ENCODE measurements at regions not wholly inside any gene's neighbourhood (a gene's known extent, or its start where the extent isn't known, plus 50 kb on each side); places are given as distances from the start of the nearest gene placed in this dataset. TPM values are rescaled to one million over a fixed set of nuclear protein-coding genes. Genes with fewer than 3 reads are reported as not detected.
A peak's percentile ranks its signal among the peaks of the same experiment; 100 is the strongest.

DNA sequence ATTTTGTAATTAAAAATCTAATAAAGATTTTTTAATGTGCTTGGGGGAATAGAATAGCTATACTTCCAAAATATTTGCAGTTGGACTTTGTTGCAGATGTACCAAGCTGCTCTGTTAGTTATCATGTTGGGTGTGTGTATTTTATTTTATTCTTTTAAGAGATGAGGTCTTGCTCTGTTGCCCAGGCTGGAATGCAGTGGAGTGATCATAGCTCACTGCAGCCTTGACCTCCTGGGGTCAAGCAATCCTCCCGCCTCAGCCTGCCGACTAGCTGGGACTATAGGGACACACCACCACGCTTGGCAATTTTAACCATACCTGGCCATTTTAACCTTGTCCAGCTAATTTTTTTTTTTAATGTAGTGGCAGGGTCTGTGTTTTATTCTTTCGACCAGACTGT, 54.7 kb upstream of the MAP1LC3B2 start:
- H3K4me3 Mint-ChIP-seq (ENCODE audit: unreplicated experiment): no peak overlapping the region
- H3K9me3 Mint-ChIP-seq (ENCODE audit: low read depth): no peaks in the 10 kb centered on the region
- no peaks in the 10 kb centered on the region for H3K36me3 Mint-ChIP-seq (ENCODE audit: low read depth)
- TF ChIP-seq, protein P1, sequence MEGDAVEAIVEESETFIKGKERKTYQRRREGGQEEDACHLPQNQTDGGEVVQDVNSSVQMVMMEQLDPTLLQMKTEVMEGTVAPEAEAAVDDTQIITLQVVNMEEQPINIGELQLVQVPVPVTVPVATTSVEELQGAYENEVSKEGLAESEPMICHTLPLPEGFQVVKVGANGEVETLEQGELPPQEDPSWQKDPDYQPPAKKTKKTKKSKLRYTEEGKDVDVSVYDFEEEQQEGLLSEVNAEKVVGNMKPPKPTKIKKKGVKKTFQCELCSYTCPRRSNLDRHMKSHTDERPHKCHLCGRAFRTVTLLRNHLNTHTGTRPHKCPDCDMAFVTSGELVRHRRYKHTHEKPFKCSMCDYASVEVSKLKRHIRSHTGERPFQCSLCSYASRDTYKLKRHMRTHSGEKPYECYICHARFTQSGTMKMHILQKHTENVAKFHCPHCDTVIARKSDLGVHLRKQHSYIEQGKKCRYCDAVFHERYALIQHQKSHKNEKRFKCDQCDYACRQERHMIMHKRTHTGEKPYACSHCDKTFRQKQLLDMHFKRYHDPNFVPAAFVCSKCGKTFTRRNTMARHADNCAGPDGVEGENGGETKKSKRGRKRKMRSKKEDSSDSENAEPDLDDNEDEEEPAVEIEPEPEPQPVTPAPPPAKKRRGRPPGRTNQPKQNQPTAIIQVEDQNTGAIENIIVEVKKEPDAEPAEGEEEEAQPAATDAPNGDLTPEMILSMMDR (IDR thresholded peaks at IDR 0.05): no peak
- DNase-seq (ENCODE audit: low spot score): no peak
- H3K27ac Mint-ChIP-seq (ENCODE audit: unreplicated experiment): no peak overlapping the region
- peaks cover 23% of the 10 kb centered on the region for H3K4me1 Mint-ChIP-seq (ENCODE audit: low read depth)
- no peaks in the 10 kb centered on the region for H3K27me3 Mint-ChIP-seq (ENCODE audit: low read depth)

DNA sequence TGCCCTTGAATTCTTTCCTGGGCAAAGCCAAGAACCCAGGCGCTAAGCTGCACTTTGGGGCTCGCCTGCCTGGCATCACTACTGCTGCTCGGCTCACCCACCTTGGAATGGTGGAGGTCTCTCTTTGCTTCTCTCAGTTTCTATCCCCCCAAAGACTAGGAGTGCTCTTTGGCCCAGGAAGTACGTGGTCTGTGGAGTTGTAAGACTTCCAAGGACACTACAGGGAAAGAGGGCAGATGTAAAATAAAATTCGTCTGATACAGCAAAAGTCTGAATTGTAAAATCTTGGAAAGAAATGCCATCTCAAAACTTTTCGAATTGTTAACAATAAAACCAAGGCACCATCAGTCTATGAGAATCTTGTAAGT, 52.5 kb upstream of the MAP1LC3B2 start:
- H3K4me3 Mint-ChIP-seq (ENCODE audit: unreplicated experiment): no peak overlapping the region
- H3K27ac Mint-ChIP-seq (ENCODE audit: unreplicated experiment): no peak overlapping the region
- TF ChIP-seq, protein P1 (IDR thresholded peaks at IDR 0.05): no peak
- H3K4me1 Mint-ChIP-seq (ENCODE audit: low read depth): peaks cover 23% of the 10 kb centered on the region
- no peaks in the 10 kb centered on the region for H3K27me3 Mint-ChIP-seq (ENCODE audit: low read depth)
- H3K36me3 Mint-ChIP-seq (ENCODE audit: low read depth): no peaks in the 10 kb centered on the region
- no peaks in the 10 kb centered on the region for H3K9me3 Mint-ChIP-seq (ENCODE audit: low read depth)
- DNase-seq (ENCODE audit: low spot score): no peak

- no peaks in the 10 kb centered on the region for H3K27me3 Mint-ChIP-seq (ENCODE audit: low read depth)
- peak overlapping the region; percentile 36 for H3K27ac Mint-ChIP-seq (ENCODE audit: unreplicated experiment)
- DNase-seq (ENCODE audit: low spot score): no peak
- H3K36me3 Mint-ChIP-seq (ENCODE audit: low read depth): no peaks in the 10 kb centered on the region
- no peaks in the 10 kb centered on the region for H3K9me3 Mint-ChIP-seq (ENCODE audit: low read depth)
- H3K4me3 Mint-ChIP-seq (ENCODE audit: unreplicated experiment): peak overlapping the region; percentile 58
- H3K4me1 Mint-ChIP-seq (ENCODE audit: low read depth): peaks cover 23% of the 10 kb centered on the region
- TF ChIP-seq, protein P1 (IDR thresholded peaks at IDR 0.05): no peak
These were observed 50.7 kb upstream of the MAP1LC3B2 start for GRCh38 chr12:116508145-116509121.

Small RNA genes in the stretch of these regions (microRNA-seq; reads per million reads assigned to microRNA genes)
- not detected for gene MIR4472-2 (ENCODE audit: borderline number of aligned reads)

Data from chondrocyte (in vitro differentiated cells).